HG03175 (cell line): ENCODE measurements at regions not wholly inside any gene's neighbourhood (a gene's known extent, or its start where the extent isn't known, plus 50 kb on each side); places are given as distances from the start of the nearest gene placed in this dataset.
"Not testable (repeated sequence)": the region's sequence is repeated elsewhere in the genome, so short reads cannot be mapped to it uniquely, and the experiment has no call there.

Source experiments
- ATAC-seq: cut with Tn5 transposase; IDR thresholded peaks from one replicate; pipeline ENCODE4 v1.9.1; 2021; ENCODE audit warnings: mild to moderate bottlenecking, moderate library complexity; ENCODE audit not compliant: unreplicated experiment

DNA sequence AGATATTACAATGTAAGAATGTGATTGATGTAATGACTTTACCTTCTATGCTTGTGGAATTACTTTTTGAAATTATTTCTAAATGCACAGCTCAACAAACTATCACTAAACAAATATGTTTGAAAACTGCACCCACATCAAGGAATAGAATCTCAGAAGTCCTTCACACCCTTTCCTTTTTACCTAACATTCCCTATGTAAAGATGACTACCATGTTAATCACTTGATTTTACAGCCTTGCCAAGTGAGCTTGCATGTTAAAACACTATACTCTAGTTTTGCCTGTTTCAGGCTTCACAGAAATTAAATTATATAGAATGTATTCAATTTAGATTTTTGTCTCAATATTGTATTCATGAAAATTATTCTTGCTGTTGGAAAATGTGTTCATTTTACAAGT, 1169.4 kb upstream of the CELF2 start:
- no peak for ATAC-seq

DNA sequence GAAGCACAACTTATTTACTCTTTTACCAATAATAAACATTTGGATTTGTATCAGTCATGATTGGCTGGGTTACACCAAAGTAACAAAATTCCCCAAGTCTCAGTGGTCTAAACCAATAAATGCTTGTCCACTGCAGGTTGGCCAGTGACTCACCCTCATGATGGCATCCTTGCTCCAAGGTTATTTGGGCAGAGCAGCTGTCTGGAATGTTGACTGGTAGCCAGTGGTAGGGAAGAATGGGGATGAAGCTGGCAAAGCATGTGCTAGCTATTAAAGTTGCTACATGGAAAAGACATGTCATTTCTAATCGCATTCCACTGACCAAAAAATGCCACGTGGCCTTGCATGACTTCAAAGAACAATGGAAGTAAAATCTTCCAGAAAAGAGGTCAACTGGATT, 1168.7 kb upstream of the CELF2 start:
- ATAC-seq = no peak

DNA sequence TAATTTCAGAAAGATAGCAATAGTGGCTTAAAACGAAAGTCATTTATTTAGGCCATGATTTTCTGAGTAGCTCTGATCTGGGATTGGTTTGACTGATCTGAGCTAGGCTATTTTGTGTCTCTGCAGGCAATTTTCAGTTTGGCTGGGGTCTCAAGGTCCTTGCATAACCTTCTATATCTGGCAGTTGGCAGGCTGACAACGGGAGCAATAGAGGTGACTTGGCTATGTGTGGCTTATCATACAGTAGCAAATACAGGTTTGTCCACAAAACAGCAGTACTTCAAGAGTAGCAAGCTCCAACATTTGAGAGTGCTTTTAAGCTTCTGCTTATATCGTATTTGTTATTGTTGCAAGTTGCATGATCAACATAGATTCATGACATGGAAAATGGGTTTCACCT, 1167.3 kb upstream of the CELF2 start:
- ATAC-seq = no peak

DNA sequence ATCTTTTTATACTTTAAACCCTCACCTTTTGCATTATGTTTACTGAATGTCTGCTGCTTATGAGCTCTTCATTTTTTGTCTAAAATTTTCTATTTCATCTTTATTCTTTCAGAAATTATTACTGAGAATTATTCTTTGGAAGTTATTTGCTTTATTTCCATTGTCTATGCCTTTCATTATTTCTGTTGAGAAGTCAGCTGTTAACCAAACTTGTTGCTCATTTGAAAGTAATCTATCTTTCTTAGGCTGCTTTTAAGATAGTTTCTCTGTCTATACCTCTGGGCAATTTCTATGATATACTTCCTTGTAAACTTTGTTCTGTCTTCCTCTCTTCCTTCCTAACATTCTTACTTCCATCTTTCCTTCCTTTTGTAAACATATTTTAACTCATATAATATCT, 1165.9 kb upstream of the CELF2 start:
- ATAC-seq = no peak

DNA sequence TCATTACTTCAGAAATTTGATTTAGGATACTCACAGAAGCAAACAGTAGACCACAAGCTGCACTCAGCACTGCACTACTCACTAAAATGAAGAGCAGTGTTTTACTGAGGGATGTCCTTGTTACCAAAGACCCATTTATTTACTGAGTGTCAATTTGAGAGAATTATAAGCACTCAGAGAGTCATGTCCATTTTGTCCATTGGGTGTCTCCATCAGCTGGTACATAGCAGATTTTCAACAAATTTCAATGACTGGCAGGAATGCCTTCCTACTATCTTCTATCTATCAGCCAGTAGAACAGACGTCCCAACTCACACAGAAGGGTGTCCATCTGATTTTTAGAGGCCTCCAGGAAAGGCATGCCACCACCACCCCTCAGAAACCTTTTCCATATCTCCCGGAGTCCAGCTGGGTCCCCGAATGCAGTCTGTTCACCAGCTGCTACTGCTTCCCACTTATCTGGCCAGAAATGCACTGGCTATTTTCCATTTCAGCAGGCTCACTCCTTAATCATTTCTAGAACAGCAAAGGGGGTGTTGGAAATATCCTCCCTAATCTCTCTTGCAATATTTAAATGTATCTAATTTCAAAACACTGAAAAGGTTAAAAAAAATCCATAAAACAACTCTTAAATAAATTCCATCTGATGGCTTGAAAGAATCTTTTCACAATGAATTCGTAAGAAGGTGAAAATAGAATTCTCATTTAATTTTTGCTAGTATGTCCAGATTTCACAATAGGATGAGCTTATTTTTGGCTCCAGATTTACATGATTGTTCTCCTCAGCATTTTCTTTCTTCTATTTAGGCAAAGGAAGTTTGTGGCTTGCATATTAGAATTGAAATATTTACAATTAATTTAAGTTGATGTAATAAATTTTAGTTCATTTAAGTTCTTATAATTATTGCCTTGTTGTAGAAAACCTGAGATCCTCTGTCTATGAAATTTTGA, 1164.0 kb upstream of the CELF2 start:
- no peak for ATAC-seq

DNA sequence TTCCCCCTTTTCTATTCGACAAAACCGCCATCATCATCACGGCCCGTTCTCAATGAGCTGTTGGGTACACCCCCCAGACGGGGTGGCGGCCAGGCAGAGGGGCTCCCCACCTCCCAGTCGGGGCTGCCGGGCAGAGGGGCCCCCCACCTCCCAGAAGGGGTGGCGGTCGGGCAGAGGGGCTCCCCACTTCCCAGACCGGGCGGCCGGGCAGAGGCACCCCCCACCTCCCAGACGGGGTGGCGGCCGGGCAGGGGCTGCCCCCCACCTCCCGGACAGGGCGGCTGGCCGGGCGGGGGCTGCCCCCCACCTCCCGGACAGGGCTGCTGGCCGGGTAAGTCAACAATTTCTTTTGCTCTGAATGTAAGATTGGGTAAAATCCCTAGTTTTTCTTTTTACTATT, 1162.2 kb upstream of the CELF2 start:
- ATAC-seq = not testable (repeated sequence)

DNA sequence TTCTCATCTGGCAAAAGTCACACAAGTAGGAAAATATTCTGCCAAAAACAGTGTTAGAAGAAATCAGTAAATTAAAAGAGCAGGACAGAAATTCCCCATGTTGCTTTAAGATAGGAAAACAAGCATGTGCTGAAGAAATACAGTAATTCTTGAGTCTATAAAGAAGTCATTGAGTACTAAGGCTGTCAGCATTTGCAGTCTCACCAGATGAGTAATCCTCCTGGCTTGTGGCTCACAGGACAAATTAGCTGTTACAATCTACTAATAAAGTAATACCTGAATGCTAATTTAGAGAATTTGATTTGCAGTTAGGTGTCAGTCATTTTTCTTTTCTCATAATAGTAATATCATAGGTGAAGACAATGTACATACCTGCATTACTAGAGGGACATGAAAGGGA, 1158.9 kb upstream of the CELF2 start:
- no peak for ATAC-seq

DNA sequence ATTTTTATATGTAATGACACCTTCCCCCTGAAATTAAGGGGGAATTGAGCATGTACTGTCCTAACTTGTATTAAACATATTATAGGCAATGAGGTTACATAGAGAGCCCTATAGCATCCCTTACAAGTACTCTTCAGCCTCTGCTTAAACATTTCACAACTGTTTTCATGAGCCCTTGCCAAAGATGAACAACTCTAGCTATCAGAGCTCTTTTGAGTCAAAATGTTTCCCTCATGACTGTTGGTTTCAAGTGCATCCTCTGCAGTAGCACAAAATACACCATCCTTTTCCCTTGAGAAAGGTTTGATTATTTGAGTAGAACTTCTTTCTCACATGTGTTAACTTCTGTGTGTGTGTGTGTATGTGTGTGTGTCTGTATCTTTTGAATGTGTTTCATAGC, 1157.6 kb upstream of the CELF2 start:
- ATAC-seq = no peak

DNA sequence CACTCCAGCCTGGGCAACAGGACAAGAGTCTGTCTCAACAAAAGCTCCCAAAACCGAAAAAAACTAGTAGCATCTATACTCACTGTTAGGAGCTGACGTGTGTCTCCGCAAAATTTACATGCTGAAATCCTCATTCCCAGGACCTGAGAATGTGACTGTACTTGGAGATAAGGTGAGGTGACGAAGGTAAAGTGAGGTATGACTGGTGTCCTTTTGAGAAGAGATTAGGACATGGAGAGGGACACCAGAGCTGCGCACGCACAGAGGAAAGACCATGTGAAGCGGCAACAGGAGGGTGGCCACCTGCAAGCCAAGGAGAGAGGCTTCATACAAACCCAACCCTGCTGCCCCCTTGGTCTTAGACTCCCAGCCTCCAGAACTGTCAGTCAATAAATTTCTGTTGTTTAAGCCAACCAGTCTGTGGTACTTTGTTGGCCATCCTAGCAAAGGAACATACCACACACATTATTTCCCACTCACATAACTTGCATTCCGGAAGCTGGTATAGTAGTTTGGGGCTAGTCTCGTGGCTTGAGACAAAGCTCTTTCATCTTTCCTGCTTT, 1154.0 kb upstream of the CELF2 start:
- no peak for ATAC-seq

DNA sequence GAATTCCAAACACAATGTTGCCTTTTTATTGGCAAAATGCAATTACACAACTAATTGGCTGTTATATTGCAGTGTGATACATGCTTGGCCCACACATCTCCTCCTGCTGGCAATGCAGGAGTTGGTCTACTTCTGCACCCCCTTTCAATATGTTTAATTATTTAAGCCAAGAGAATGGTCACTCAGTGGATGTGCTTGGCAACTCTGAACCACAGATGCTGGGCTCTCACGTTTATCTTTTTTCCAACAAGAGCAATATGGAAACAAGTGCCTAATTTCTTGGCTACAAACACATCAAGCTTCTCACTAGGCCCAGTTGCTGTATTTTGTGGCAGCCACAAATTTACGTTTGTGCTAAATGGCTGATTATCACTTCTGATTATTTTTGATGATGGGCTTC, 1149.2 kb upstream of the CELF2 start:
- no peak for ATAC-seq

DNA sequence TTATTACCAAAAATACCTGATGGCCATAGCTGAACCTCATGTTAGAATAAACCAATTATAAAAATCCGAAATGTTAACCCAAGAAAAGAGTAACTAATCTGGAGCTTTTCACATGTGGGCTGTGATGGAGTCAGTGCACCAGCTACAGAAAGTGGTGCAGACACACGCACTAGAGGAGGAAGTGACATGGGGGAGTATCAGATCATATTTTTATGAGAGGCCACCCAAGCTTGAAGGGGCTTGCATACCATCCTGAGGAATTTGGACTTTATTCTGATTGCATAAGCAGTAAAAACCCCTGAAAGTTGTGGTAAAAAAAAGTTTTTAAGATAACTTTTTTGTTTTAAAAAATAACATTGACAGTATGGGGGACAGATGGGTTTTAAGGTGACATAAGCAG, 1148.5 kb upstream of the CELF2 start:
- ATAC-seq = no peak

DNA sequence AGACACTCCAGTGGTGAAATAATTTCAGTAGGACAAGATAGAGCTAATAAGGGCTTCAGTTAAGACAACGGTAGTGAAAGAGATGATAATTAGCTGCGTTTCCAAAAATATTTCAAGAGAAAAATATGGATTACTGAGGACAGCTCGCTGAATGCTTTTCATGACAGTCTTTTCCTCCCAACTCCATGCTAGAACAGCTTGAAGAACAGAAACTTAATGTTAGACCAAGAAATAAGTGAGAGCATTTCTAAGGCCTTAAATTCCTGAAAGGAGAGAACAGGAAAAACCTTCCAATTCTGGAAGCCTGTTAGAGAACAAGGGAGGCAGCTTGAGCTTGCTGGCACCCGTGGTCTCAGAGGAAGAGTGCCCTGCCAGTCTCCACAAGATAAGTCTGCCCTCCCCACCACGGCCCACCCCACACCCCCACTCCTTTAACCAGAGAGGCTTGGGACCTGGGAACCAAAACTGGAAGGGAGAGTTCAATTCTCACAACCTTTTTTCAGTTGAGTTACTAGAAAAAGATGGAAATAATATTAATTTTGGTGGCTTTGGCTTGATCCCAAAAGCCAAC, 1148.0 kb upstream of the CELF2 start:
- no peak for ATAC-seq

DNA sequence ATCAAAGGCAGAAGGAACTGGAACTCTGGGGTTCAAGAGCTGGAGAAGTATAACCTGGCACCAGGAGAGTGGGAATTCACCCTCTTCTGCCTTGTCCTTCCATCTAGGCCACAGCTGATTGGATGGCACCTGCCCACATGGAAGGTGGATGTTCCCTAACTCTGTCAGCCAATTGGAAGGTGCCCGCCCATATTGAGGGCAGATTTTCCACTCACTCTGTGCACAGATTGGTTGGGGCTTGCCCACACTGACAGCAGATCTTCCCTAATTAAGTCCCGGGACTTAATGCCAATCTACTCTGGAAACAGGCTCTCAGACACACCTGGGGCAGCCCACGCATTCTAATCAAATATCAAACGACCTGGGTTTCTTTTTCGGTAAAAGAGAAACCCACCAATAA, 1142.3 kb upstream of the CELF2 start:
- ATAC-seq = no peak

DNA sequence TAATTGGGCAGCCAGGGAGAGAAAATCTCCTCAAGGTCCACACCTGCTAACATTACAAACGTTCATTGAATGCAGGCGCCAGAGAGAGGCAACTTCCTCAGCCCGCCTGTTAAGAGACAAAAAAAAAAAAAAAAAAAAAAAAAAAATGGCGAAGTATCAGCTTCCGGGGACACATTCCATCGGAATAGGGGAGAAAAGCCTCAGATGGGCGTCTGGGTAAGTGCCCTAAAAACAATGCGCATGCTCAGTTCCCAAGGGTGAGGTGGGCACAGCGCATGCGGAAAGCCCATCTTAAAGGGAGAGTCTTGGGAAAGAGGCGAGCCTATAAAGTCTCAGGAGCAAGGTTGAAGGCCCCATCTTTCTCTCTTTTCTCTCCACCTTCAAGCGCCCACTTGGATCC, 1139.7 kb upstream of the CELF2 start:
- no peak for ATAC-seq

DNA sequence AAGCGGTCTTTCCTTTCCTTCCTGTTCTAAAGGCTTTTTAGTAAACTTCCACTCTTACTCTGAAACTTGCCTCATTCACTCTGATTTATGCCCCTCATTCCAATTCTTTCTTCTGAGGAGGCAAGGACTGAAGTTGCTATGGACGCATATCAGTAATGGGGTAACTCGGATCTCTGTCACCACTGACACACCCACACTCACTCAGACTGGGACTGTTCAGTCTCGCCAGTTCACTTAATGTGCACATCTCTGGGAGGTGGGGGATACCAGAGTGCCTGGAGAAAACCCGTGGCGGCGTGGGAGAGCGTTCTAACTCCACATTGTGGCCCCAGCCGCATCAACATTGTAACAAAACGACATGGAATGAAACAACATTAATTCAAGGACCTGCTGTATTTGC, 1139.3 kb upstream of the CELF2 start:
- ATAC-seq = no peak

DNA sequence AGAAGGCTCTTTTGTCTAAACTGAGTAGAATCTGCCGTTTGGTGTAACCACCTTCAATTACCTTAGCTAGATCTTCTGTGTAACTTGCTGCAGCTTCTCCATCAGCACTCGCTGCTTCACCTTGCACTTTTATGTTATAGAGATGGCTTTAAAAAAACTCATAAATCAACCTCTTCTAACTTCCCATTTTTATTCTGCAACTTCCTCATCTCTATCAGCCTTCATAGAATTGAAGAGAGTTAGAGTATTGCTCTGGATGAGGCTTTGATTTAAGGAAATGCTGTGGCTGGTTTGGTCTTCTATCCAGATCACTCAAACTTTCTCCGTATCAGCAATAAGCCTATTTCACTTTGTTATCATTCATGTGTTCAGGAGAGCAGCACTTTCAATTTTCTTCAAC, 1131.9 kb upstream of the CELF2 start:
- ATAC-seq = no peak

DNA sequence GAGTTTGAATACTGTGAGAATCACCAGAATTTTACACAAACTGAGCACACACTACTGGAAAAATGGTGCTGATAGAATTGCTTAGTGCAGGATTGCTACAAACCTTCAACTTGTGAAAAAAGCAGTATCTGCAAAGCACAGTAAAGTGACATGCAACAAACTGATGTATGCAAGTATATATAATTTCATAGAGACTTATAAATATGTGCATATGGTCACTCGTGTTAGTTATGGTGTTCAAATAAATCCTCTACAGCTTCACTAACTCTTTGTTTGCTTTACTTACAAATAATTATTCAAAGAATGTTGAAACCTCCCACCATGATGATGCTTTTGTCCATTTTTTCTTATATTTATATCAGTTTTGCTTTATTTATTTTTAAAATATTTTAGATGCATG, 1130.9 kb upstream of the CELF2 start:
- ATAC-seq = no peak

DNA sequence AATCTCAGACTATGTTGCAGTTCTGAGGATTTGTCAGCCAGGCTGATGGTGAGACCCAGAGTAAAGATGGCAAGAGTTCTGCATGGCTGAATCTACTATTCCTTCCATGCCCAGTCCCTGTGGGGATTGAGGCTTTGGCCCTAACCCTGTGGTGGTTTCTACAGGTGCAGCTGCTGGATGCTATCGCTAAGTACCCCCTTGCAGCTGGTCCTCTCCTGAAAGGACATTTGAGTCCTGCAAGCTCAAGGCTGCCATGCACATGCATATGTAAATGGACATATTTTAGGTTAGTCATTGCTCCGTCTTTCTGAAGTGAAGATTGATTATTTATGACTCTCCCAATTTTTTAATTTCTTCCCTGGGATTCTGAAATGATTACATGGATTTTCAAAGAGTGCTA, 1122.2 kb upstream of the CELF2 start:
- no peak for ATAC-seq

DNA sequence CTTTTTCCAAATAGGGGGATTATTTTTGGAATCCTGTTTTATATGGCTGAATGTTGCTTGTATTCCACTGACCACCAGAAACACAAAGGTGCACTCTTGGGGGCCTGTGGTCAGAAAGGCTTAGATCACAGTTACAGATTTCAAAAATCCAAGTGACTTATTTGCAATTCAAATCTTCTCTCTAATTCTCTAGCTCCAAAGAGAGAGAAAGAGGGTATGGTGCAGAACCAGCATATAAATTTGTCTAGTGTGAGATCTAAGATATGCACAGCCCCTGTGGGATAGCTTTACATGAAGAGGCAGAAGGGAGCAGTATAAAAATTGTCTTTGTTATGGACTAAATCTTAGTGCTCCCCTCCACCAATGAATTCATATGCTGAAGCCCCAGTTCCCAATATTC, 1121.7 kb upstream of the CELF2 start:
- ATAC-seq = no peak

DNA sequence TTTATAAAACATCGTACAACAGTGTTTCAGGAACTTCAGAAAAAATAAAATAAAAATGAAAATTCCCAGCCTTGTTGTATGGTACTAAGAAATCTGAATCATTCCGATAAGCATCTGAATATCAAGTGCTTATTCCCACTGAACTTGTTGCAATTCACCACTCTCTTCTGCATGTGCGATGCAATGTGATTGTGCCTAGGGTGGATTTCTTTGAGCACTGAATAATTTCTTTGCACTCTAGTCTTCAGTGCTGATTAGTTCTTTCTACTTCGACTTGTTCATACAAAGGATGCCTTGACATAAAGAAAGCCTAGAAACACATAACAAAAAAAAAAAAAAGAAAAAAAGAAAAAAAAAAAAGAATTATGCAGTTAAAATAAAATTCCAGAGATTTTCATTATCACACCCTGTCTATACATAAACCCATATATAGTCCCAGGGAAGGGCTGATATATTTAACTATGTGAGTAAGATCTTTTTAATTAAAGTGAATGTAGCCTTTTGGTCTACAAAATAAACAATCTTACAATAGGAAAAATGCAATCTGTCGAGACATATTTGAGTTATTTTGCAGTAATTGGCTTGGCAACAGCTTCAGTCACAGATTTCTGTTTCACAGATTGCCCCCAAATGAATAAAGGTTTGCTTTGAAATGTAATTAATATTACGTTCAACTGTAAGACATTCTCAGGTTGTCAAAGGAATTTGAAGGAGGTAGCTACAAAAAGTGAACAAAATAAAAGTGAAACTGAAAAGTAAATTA, 1118.9 kb upstream of the CELF2 start:
- no peak for ATAC-seq

DNA sequence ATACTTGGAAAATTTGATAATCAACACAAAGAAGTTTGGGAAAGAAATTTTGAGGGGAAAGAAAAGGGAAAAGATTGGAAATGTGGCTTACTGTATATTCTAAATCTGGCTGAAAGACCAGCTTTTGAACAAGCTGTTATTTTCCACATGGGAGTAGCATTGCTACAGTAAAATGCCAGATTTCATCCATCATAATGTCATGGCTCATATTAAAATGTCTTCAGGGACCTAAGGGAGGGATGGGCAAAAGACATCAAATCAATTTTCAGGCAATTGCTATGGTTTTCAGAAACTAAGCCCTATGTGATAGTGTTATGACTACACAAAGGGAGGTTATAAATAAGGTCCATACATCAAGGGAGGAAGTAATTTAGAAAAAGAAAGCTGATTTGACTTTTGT, 1116.9 kb upstream of the CELF2 start:
- ATAC-seq = no peak

DNA sequence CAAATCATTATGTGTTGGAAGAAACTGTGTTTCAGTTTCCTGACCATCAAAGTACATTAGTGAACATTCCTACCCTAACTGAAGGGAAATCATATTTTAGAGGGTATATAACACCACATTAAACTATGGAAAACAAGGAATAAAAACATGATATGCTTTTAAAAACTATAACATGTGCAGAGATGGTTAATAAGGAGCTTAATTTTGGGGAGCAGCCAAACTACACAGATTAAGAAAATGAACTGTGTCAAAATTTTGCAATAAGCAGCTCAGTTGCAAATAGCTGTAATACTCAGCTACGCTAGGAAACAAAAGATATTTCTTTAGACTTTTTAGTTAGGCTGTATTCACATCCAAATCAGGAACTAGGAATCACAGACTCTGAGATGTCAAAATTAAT, 1115.7 kb upstream of the CELF2 start:
- no peak for ATAC-seq
